AG09309 (cell line): ENCODE measurements at regions not wholly inside any gene's neighbourhood (a gene's known extent, or its start where the extent isn't known, plus 50 kb on each side); places are given as distances from the start of the nearest gene placed in this dataset.

Source experiments
- DNase-seq: peaks from one replicate; pipeline ENCODE4 v3.0.0-alpha.2; 2010; ENCODE audit warnings: low read depth
- H3K4me3 ChIP-seq: 2 replicates; pipeline ENCODE4 v1.5.1; 2011; ENCODE audit warnings: mild to moderate bottlenecking, low read depth, low read length, moderate library complexity; ENCODE audit not compliant: control insufficient read depth
- TF ChIP-seq, protein P1 (sequence below): IDR thresholded peaks from 2 replicates; pipeline ENCODE4 v1.5.1; 2011; ENCODE audit warnings: mild to moderate bottlenecking, low read depth, low read length, inconsistent platforms; ENCODE audit not compliant: insufficient read depth, control insufficient read depth; ENCODE audit errors: missing control alignments

DNA sequence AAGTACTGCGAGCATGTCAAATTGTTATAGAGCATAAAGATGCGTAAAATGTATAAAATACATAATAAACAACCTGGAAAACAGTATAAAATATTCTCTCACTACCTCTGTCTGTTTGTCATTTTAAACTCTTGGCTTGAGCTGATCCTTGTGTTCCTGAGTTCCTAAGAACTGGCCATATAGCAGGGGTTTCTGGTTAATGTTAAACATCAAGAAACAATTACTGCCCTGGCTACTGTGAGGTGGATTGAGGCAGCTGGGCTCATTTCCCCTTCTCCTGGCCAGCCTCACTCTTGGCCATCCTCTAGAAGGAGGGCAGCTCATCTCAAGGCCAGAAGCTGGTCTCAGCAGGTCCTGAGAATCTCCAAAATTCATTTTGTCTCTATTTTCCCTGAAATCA, 297.3 kb upstream of the USP24 start:
- DNase-seq: no peak
- TF ChIP-seq, protein P1, sequence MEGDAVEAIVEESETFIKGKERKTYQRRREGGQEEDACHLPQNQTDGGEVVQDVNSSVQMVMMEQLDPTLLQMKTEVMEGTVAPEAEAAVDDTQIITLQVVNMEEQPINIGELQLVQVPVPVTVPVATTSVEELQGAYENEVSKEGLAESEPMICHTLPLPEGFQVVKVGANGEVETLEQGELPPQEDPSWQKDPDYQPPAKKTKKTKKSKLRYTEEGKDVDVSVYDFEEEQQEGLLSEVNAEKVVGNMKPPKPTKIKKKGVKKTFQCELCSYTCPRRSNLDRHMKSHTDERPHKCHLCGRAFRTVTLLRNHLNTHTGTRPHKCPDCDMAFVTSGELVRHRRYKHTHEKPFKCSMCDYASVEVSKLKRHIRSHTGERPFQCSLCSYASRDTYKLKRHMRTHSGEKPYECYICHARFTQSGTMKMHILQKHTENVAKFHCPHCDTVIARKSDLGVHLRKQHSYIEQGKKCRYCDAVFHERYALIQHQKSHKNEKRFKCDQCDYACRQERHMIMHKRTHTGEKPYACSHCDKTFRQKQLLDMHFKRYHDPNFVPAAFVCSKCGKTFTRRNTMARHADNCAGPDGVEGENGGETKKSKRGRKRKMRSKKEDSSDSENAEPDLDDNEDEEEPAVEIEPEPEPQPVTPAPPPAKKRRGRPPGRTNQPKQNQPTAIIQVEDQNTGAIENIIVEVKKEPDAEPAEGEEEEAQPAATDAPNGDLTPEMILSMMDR: no peak
- no peak overlapping the region for H3K4me3 ChIP-seq

DNA sequence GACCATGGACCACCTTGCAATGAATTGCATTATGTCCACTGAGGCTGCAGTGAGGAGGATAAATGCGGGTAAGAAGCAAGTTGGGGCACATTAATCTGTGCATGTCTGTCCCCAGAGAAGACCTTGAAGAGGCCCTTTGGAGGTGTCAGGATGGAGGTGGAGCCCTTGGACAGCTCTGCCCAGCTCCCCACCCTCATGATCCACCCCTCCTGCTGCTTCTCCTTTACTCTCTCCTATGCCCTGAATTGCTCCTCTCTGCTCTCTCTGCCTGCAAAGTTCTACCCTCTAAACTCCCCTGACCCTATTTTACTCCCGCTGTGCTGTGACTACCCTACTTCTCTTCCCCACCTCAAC, 292.4 kb upstream of the USP24 start:
- no peak overlapping the region for H3K4me3 ChIP-seq
- DNase-seq: no peak

DNA sequence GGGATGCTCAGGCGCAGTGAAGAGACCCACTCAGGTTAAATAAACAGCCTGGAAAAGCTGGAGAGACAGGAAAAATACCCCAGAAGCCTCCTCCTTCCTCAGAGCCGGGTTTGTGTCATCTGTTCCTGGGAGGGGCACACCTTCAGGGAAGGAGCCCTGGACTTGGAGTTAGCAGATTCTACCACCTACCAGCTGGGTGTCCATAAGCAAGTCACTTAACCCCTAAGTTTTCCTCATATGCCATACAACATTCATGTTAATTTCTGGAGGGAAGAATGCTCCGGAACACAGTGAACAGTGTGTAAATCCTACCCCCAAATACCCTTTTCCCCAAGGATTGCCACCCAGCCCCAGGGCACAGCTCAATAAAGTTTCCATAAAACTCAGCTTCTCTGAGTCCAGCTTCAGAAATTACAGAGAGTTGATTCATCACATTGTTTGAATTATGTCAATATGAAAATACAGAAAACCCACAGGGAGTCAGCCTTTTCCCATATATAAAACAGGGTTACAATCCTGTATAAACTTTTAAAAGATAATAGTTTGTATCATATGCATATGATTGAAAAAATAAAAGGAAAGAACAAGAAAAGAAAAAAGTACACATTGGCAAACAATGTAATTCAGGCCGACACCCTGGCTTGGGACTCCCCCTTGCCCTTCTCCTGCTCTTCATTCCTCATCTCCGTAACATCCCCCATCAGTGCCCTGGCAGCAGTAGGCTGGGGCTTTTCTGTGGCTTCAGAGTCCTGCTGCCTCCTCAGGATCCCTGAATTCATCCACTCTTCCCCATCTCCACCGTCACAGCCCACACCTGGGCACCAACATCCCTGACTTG, 291.8 kb upstream of the USP24 start:
- DNase-seq: peak; percentile 37
- H3K4me3 ChIP-seq: no peak overlapping the region
- TF ChIP-seq, protein P1: no peak

More for the DNA sequence above, 292.4 kb upstream of the USP24 start:
- TF ChIP-seq, protein P1: no peak

DNA sequence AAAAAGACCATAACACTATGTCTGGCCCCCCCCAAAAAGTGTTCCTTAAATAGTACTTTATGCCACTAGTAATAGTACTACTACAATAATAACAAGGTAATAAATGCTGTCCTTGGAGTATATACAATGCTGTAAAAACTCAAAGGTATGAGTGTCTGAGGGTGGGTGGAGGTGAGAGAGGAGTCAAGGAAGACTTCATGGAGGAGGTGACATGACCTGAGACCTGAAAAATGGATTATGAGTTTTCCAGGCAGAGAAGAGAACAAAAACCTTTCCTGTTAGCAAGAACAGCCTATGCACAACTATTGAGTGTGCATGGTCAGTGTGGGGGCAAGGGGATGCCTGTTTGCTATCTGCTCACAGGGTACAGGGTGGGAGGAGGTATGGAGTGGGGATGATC, 290.2 kb upstream of the USP24 start:
- TF ChIP-seq, protein P1: no peak
- no peak for DNase-seq
- no peak overlapping the region for H3K4me3 ChIP-seq

DNA sequence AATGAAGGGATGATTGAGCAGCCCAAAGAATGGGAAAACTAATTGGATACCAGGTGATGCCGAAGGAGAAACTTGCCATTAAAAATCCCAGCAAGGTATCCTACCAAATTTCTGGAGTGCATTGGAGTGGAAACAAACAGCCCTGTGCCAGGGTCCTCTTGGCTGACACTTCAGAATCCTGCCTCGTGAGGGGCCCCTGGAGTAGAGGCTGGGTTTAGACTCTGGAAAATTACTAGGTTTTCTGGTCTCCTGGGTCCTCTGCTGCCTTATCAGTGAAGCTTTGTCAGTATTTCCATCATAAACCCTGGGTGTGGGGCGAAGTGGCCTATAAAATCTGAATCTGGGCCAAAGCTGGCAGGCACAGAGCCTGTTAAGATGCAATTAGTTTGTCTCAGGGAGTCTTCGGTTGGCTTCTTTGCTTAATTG, 289.2 kb upstream of the USP24 start:
- H3K4me3 ChIP-seq: no peak overlapping the region
- TF ChIP-seq, protein P1: no peak
- no peak for DNase-seq

DNA sequence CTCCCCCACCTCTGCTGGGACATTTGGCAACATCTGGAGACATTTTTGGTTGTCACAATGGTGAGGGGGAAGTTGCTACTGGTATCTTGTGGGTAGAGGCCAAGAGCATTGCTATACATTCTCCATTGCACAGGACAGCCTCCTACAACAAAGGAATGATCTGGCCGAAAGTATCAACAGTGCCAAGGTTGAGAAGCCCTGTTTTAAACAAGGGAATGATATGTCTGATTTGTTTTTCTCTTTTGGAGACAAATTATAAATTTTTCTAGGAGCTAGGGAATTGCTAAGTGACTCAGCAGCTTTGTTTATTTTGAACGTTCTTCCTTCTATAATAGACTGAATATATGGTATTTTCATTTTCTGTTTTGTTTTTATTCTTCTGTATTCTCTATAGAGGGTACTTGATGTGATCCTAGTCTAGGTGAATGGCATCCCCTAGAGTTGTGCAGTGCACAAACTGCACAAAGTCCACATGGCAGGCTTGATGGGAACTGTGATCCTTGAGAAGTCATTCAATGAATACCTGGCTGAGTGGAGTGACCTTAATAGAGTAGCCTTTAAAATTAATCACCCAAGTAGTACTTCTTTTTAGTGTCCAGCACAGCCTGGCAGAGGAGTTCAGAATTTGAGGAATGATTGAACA, 288.6 kb upstream of the USP24 start:
- TF ChIP-seq, protein P1: no peak
- no peak for DNase-seq
- no peak overlapping the region for H3K4me3 ChIP-seq

DNA sequence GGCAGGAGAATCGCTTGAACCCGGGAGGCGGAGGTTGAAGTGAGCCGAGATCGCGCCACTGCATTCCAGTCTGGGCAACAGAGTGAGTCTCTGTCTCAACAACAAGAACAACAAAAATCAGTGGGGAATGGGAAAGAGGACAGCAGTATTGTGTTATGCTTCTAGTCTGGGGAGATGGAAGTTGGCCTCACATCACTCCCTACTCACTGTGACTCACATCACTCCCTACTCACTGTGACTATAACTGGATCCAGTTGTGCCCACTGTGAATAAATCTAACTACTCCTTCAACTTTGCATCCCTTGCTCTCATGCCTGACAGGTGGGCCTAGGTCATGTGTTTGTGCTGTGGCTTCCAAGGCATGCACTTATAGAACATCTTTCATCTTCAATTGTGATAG, 285.4 kb upstream of the USP24 start:
- H3K4me3 ChIP-seq: no peak overlapping the region
- TF ChIP-seq, protein P1: no peak
- DNase-seq: no peak
